ENCODE measurements at regions not wholly inside any gene's neighbourhood (a gene's known extent, or its start where the extent isn't known, plus 50 kb on each side); places are given as distances from the start of the nearest gene placed in this dataset.
"Not testable (repeated sequence)": the region's sequence is repeated elsewhere in the genome, so short reads cannot be mapped to it uniquely, and the experiment has no call there.

- no peak overlapping the region for H3K27ac ChIP-seq
- DNase-seq (ENCODE audit: low read depth, low spot score), result no peak
- no peak overlapping the region for H3K4me3 ChIP-seq
- H3K9me3 ChIP-seq (ENCODE audit: low read depth, low read length), result no peaks in the 10 kb centered on the region
- H3K36me3 ChIP-seq (ENCODE audit: insufficient read depth, low read length), result no peaks in the 10 kb centered on the region
- no peak for TF ChIP-seq FOXP2 (optimal IDR thresholded peaks at IDR 0.05; ENCODE audit: control extremely low read depth, extremely low read length, insufficient read depth)
- no peak for TF ChIP-seq EZH2 (IDR thresholded peaks at IDR 0.05)
- no peak for TF ChIP-seq POLR2AphosphoS5 (IDR thresholded peaks at IDR 0.05; ENCODE audit: borderline replicate concordance, low read depth, low read length)
- no peak overlapping the region for H3K9ac ChIP-seq (ENCODE audit: insufficient read length)
Measured at GRCh38 chr20:41734506-41734945, 116.3 kb upstream of the CHD6 start.

- no peak for DNase-seq (ENCODE audit: low read depth, low spot score)
- TF ChIP-seq POLR2AphosphoS5 (IDR thresholded peaks at IDR 0.05; ENCODE audit: borderline replicate concordance, low read depth, low read length) (no peak), EZH2 (IDR thresholded peaks at IDR 0.05) (no peak), FOXP2 (optimal IDR thresholded peaks at IDR 0.05; ENCODE audit: control extremely low read depth, extremely low read length, insufficient read depth) (no peak)
- Histone ChIP-seq H3K9ac (ENCODE audit: insufficient read length) (no peak overlapping the region), H3K27ac (no peak overlapping the region), H3K9me3 (ENCODE audit: low read depth, low read length) (no peaks in the 10 kb centered on the region), H3K36me3 (ENCODE audit: insufficient read depth, low read length) (no peaks in the 10 kb centered on the region), H3K4me3 (no peak overlapping the region)
Measured at GRCh38 chr20:41733151-41733550, 115.0 kb upstream of the CHD6 start.

- not testable (repeated sequence) for H3K36me3 ChIP-seq (ENCODE audit: insufficient read depth, low read length); H3K4me3 ChIP-seq; H3K27ac ChIP-seq; DNase-seq (ENCODE audit: low read depth, low spot score); H3K9me3 ChIP-seq (ENCODE audit: low read depth, low read length); H3K9ac ChIP-seq (ENCODE audit: insufficient read length)
Measured at GRCh38 chr20:41731198-41731597, 113.0 kb upstream of the CHD6 start.

- H3K9ac ChIP-seq (ENCODE audit: insufficient read length); H3K4me3 ChIP-seq; H3K27ac ChIP-seq; H3K36me3 ChIP-seq (ENCODE audit: insufficient read depth, low read length); H3K9me3 ChIP-seq (ENCODE audit: low read depth, low read length); DNase-seq (ENCODE audit: low read depth, low spot score): not testable (repeated sequence)
Measured at GRCh38 chr20:41727681-41728080, 109.5 kb upstream of the CHD6 start.

- TF ChIP-seq POLR2AphosphoS5 (IDR thresholded peaks at IDR 0.05; ENCODE audit: borderline replicate concordance, low read depth, low read length), result no peak
- no peak overlapping the region for H3K9ac ChIP-seq (ENCODE audit: insufficient read length)
- no peak overlapping the region for H3K4me3 ChIP-seq
- DNase-seq (ENCODE audit: low read depth, low spot score), result no peak
- no peak overlapping the region for H3K27ac ChIP-seq
- no peaks in the 10 kb centered on the region for H3K36me3 ChIP-seq (ENCODE audit: insufficient read depth, low read length)
- H3K9me3 ChIP-seq (ENCODE audit: low read depth, low read length), result no peaks in the 10 kb centered on the region
Measured at GRCh38 chr20:41726727-41727126, 108.5 kb upstream of the CHD6 start.

- Histone ChIP-seq H3K9ac (ENCODE audit: insufficient read length) (no peak overlapping the region), H3K9me3 (ENCODE audit: low read depth, low read length) (no peaks in the 10 kb centered on the region), H3K36me3 (ENCODE audit: insufficient read depth, low read length) (no peaks in the 10 kb centered on the region), H3K27ac (no peak overlapping the region), H3K4me3 (no peak overlapping the region)
- DNase-seq (ENCODE audit: low read depth, low spot score), result no peak
- no peak for TF ChIP-seq EZH2 (IDR thresholded peaks at IDR 0.05)
Measured at GRCh38 chr20:41719151-41719550, 101.0 kb upstream of the CHD6 start.

GRCh38 chr20:41717483-41717882 is 99.3 kb upstream of the CHD6 start:
- DNase-seq (ENCODE audit: low read depth, low spot score), result no peak

GRCh38 chr20:41716911-41717310 is 98.7 kb upstream of the CHD6 start:
- H3K36me3 ChIP-seq (ENCODE audit: insufficient read depth, low read length), result no peaks in the 10 kb centered on the region
- no peak overlapping the region for H3K4me3 ChIP-seq
- H3K27ac ChIP-seq, result no peak overlapping the region
- TF ChIP-seq POLR2AphosphoS5 (IDR thresholded peaks at IDR 0.05; ENCODE audit: borderline replicate concordance, low read depth, low read length), result no peak
- TF ChIP-seq EZH2 (IDR thresholded peaks at IDR 0.05), result no peak
- TF ChIP-seq FOXP2 (optimal IDR thresholded peaks at IDR 0.05; ENCODE audit: control extremely low read depth, extremely low read length, insufficient read depth), result no peak
- no peaks in the 10 kb centered on the region for H3K9me3 ChIP-seq (ENCODE audit: low read depth, low read length)
- no peak for DNase-seq (ENCODE audit: low read depth, low spot score)
- no peak overlapping the region for H3K9ac ChIP-seq (ENCODE audit: insufficient read length)

More at GRCh38 chr20:41717483-41717882, 99.3 kb upstream of the CHD6 start:
- Histone ChIP-seq H3K9me3 (ENCODE audit: low read depth, low read length) (no peaks in the 10 kb centered on the region), H3K27ac (no peak overlapping the region), H3K9ac (ENCODE audit: insufficient read length) (no peak overlapping the region), H3K4me3 (no peak overlapping the region), H3K36me3 (ENCODE audit: insufficient read depth, low read length) (no peaks in the 10 kb centered on the region)
- TF ChIP-seq POLR2AphosphoS5 (IDR thresholded peaks at IDR 0.05; ENCODE audit: borderline replicate concordance, low read depth, low read length) (no peak), EZH2 (IDR thresholded peaks at IDR 0.05) (no peak), FOXP2 (optimal IDR thresholded peaks at IDR 0.05; ENCODE audit: control extremely low read depth, extremely low read length, insufficient read depth) (no peak)

GRCh38 chr20:41716436-41716835 is 98.3 kb upstream of the CHD6 start:
- DNase-seq (ENCODE audit: low read depth, low spot score), result no peak
- no peaks in the 10 kb centered on the region for H3K9me3 ChIP-seq (ENCODE audit: low read depth, low read length)
- H3K27ac ChIP-seq, result no peak overlapping the region

GRCh38 chr20:41715526-41715925 is 97.3 kb upstream of the CHD6 start:
- no peak for DNase-seq (ENCODE audit: low read depth, low spot score)
- H3K9me3 ChIP-seq (ENCODE audit: low read depth, low read length), result no peaks in the 10 kb centered on the region
- no peaks in the 10 kb centered on the region for H3K36me3 ChIP-seq (ENCODE audit: insufficient read depth, low read length)
- TF ChIP-seq FOXP2 (optimal IDR thresholded peaks at IDR 0.05; ENCODE audit: control extremely low read depth, extremely low read length, insufficient read depth) (no peak), EZH2 (IDR thresholded peaks at IDR 0.05) (no peak), POLR2AphosphoS5 (IDR thresholded peaks at IDR 0.05; ENCODE audit: borderline replicate concordance, low read depth, low read length) (no peak)
- no peak overlapping the region for H3K27ac ChIP-seq
- no peak overlapping the region for H3K4me3 ChIP-seq
- H3K9ac ChIP-seq (ENCODE audit: insufficient read length), result no peak overlapping the region

More at GRCh38 chr20:41716436-41716835, 98.3 kb upstream of the CHD6 start:
- H3K36me3 ChIP-seq (ENCODE audit: insufficient read depth, low read length), result no peaks in the 10 kb centered on the region
- no peak overlapping the region for H3K4me3 ChIP-seq
- H3K9ac ChIP-seq (ENCODE audit: insufficient read length), result no peak overlapping the region
- TF ChIP-seq POLR2AphosphoS5 (IDR thresholded peaks at IDR 0.05; ENCODE audit: borderline replicate concordance, low read depth, low read length), result no peak
- TF ChIP-seq EZH2 (IDR thresholded peaks at IDR 0.05), result no peak
- TF ChIP-seq FOXP2 (optimal IDR thresholded peaks at IDR 0.05; ENCODE audit: control extremely low read depth, extremely low read length, insufficient read depth), result no peak

Data from SK-N-MC (cell line).